SJCRH30 (cell line): ENCODE measurements at regions not wholly inside any gene's neighbourhood (a gene's known extent, or its start where the extent isn't known, plus 50 kb on each side); places are given as distances from the start of the nearest gene placed in this dataset.

Experiments
- DNase-seq, 2 experiments: peaks; one replicate each; pipeline ENCODE4 v3.0.0-alpha.2; 2015 to 2020
- H3K27ac ChIP-seq: fragments of 250-450 bp; sonication (Bioruptor Pico); 2 replicates; pipeline ENCODE4 v1.5.1; 2020; ENCODE audit warnings: mild to moderate bottlenecking, moderate library complexity
- H3K27me3 ChIP-seq: fragments of 250-450 bp; sonication (Bioruptor Pico); 2 replicates; pipeline ENCODE4 v1.5.1; 2020; ENCODE audit warnings: mild to moderate bottlenecking, moderate library complexity
- H3K36me3 ChIP-seq: fragments of 250-450 bp; sonication (Bioruptor Pico); 2 replicates; pipeline ENCODE4 v1.5.1; 2020; ENCODE audit warnings: mild to moderate bottlenecking, moderate library complexity
- H3K4me1 ChIP-seq: fragments of 250-450 bp; sonication (Bioruptor Pico); 2 replicates; pipeline ENCODE4 v1.5.1; 2020; ENCODE audit warnings: mild to moderate bottlenecking, moderate library complexity
- H3K4me3 ChIP-seq: fragments of 250-450 bp; sonication (Bioruptor Pico); 2 replicates; pipeline ENCODE4 v1.5.1; 2020; ENCODE audit warnings: mild to moderate bottlenecking, moderate library complexity
- H3K9me3 ChIP-seq: fragments of 250-450 bp; sonication (Bioruptor Pico); replicated peaks from 2 replicates; pipeline ENCODE4 v1.5.1; 2020; ENCODE audit warnings: mild to moderate bottlenecking, moderate library complexity

DNA sequence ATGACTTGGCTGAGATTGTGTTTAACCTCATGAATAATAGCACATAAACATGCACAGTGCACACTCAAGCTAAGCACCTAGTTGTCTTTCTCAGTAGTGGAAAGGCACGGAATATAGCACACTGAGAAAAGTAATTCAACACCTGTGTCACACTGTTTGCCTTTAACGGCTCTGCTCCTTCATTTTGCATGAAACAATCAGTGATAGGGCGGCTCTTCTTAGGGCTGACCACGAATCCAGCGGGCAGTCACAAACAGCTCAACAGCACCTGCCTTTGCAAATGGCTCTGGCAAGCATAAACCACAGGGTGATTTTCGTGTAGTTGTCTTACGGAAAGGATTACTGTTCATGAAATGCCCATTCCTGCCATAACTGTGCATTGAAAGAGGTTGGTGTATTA is 954.0 kb upstream of the TENM3 start:
- H3K4me1 ChIP-seq = no peaks in the 10 kb centered on the region
- H3K27ac ChIP-seq = no peak overlapping the region
- DNase-seq = no peak
- H3K9me3 ChIP-seq = no peaks in the 10 kb centered on the region
- H3K36me3 ChIP-seq = no peaks in the 10 kb centered on the region
- no peaks in the 10 kb centered on the region for H3K27me3 ChIP-seq
- H3K4me3 ChIP-seq = no peak overlapping the region

DNA sequence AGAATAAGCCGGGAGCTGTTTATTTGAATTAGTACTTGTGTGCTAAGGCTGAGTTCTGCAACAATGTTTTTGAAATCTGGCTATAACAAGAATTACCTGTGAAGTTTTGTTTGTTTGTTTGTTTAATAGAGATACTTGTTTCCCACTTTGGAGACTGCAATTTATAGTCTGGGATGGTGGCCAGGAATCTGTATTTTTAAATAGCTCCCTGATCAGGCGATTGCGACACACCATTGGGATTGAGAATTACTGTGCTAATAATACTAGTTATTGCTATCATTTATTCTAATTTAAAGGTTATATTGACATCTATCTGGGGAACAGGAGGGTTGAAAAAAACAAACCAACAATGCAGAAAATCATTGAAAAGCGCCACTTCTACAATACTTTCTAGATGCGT is 951.6 kb upstream of the TENM3 start:
- Histone ChIP-seq H3K4me3 (no peak overlapping the region), H3K27me3 (no peaks in the 10 kb centered on the region), H3K4me1 (no peaks in the 10 kb centered on the region), H3K9me3 (no peaks in the 10 kb centered on the region), H3K27ac (no peak overlapping the region), H3K36me3 (no peaks in the 10 kb centered on the region)
- DNase-seq = no peak

DNA sequence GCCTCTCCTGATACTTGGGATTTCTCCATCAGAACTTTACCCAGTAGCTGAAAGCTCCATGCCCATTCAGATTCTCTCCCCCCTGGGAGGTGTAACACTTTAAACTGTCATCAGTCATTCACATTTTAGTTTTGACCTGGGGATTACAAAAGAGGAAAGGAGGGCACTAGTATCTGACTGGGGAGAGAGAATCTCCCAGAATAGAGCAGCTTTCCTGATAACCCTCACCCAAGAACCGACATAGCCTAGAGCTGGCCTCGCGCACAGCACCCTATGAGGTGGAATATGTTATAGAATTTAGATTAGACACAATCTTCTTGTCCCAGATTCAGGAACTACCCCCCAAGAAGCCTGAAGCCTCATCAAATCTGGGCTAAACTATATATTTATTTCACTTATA is 950.2 kb upstream of the TENM3 start:
- Histone ChIP-seq H3K4me1 (no peaks in the 10 kb centered on the region), H3K9me3 (no peaks in the 10 kb centered on the region), H3K27me3 (no peaks in the 10 kb centered on the region), H3K27ac (no peak overlapping the region), H3K4me3 (no peak overlapping the region), H3K36me3 (no peaks in the 10 kb centered on the region)
- no peak for DNase-seq

GRCh38 chr4:181293541-181293940 is 949.7 kb upstream of the TENM3 start:
- Histone ChIP-seq H3K27me3 (no peaks in the 10 kb centered on the region), H3K9me3 (no peaks in the 10 kb centered on the region), H3K4me1 (no peaks in the 10 kb centered on the region), H3K36me3 (no peaks in the 10 kb centered on the region), H3K27ac (no peak overlapping the region), H3K4me3 (no peak overlapping the region)
- no peak for DNase-seq

DNA sequence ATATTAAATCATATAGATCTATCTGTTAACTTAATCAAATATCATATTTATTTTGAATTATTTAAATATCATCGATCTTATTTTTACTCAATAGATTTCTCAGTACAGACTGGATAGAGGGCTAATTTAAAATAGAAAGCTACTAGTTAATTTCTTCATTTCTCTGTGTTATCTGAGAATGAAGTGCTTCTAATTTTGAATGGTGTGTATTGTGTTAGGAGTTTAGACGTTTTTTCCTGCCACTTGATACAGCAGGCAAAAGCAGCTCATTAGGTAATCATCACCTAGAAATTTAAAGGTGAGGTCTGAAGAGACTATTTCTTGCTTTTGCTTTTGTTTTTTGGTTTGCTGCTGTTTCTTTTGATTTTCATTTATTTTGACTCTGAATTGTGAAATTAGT is 948.8 kb upstream of the TENM3 start:
- no peak overlapping the region for H3K27ac ChIP-seq
- H3K9me3 ChIP-seq = no peaks in the 10 kb centered on the region
- no peaks in the 10 kb centered on the region for H3K27me3 ChIP-seq
- no peak for DNase-seq
- no peak overlapping the region for H3K4me3 ChIP-seq
- no peaks in the 10 kb centered on the region for H3K36me3 ChIP-seq
- no peaks in the 10 kb centered on the region for H3K4me1 ChIP-seq

GRCh38 chr4:181301735-181302710 is 941.2 kb upstream of the TENM3 start:
- DNase-seq = peak; percentile 12 to 43
- H3K27ac ChIP-seq = no peak overlapping the region

DNA sequence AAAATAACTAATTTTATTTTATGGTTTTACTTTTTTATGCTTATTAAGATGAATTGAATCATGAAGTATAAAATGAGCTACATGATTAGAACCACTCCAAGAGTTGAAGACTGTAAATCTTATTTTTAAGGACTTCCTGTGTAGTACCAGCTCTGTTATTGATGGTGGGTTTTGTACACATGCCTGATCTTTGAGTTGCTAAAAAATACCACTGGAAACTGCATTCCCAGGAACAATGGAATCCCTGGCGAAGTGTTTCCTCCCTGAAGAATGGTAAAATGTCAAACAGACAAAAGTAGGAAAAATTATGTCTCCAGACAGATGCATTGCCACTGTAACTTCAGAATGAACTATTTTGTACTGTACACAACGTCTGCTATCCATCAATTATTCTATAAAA is 935.4 kb upstream of the TENM3 start:
- DNase-seq = no peak

More at GRCh38 chr4:181301735-181302710, 941.2 kb upstream of the TENM3 start:
- H3K9me3 ChIP-seq = no peaks in the 10 kb centered on the region
- H3K27me3 ChIP-seq = no peaks in the 10 kb centered on the region
- H3K4me3 ChIP-seq = no peak overlapping the region
- no peaks in the 10 kb centered on the region for H3K4me1 ChIP-seq
- H3K36me3 ChIP-seq = no peaks in the 10 kb centered on the region

GRCh38 chr4:181308476-181309312 is 934.5 kb upstream of the TENM3 start:
- Histone ChIP-seq H3K27ac (no peak overlapping the region), H3K9me3 (no peaks in the 10 kb centered on the region), H3K27me3 (no peaks in the 10 kb centered on the region), H3K36me3 (no peaks in the 10 kb centered on the region), H3K4me1 (no peaks in the 10 kb centered on the region), H3K4me3 (no peak overlapping the region; the same call in 1 of the 2 replicates)
- peak in 1 of 2 experiments; percentile 38 for DNase-seq

More for the DNA sequence above, 935.4 kb upstream of the TENM3 start:
- Histone ChIP-seq H3K27me3 (no peaks in the 10 kb centered on the region), H3K4me3 (no peak overlapping the region), H3K9me3 (no peaks in the 10 kb centered on the region), H3K36me3 (no peaks in the 10 kb centered on the region), H3K4me1 (no peaks in the 10 kb centered on the region), H3K27ac (no peak overlapping the region)

DNA sequence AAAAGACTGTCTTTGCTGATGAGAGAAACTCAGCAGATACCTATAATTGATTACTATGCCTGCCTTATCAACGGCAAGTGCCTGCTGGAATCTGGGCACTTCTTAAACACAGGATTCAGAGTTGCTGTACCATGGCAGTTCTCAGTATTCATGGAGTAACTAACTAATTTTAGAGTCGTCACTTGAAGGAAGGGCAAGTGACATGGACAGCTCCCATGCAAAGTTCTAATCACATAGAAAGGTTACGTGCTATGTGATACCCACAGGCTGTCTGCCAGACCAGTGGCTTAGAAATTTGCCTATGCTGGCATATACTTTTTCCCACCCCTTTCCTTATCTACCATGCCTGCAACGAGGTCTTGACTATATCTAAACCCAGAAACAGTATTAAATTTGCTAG is 931.1 kb upstream of the TENM3 start:
- no peak overlapping the region for H3K27ac ChIP-seq
- H3K9me3 ChIP-seq = no peaks in the 10 kb centered on the region
- H3K4me1 ChIP-seq = no peaks in the 10 kb centered on the region
- DNase-seq = no peak
- no peak overlapping the region for H3K4me3 ChIP-seq
- H3K36me3 ChIP-seq = no peaks in the 10 kb centered on the region
- no peaks in the 10 kb centered on the region for H3K27me3 ChIP-seq

DNA sequence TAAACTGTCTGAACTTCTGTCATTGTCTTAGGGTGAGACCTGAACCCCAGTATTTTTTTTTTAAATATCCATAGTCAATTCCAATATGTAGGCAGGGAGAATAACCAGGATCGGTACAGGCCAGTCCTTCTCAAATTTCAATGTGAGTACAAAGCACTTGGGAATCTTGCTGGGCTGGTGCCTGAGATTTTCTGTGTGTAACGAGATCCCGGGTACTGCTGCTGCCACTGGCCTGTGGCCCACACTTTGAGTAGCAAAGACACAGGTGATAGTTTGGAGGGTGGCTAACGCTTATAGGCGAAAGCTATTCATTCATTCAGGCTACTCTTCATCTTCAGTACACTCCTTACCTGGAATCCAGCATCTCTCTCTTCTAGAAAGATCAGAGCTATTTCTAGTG is 923.6 kb upstream of the TENM3 start:
- H3K27ac ChIP-seq = no peak overlapping the region
- no peak overlapping the region for H3K4me3 ChIP-seq
- no peaks in the 10 kb centered on the region for H3K9me3 ChIP-seq
- peak in 1 of 2 experiments; percentile 22 for DNase-seq
- no peaks in the 10 kb centered on the region for H3K36me3 ChIP-seq
- H3K4me1 ChIP-seq = no peaks in the 10 kb centered on the region
- H3K27me3 ChIP-seq = no peaks in the 10 kb centered on the region

- Histone ChIP-seq H3K27ac (no peak overlapping the region), H3K4me1 (no peaks in the 10 kb centered on the region), H3K36me3 (no peaks in the 10 kb centered on the region), H3K9me3 (no peaks in the 10 kb centered on the region), H3K27me3 (no peaks in the 10 kb centered on the region), H3K4me3 (no peak overlapping the region)
- no peak for DNase-seq
Observed at GRCh38 chr4:181323061-181323460, 920.1 kb upstream of the TENM3 start.

DNA sequence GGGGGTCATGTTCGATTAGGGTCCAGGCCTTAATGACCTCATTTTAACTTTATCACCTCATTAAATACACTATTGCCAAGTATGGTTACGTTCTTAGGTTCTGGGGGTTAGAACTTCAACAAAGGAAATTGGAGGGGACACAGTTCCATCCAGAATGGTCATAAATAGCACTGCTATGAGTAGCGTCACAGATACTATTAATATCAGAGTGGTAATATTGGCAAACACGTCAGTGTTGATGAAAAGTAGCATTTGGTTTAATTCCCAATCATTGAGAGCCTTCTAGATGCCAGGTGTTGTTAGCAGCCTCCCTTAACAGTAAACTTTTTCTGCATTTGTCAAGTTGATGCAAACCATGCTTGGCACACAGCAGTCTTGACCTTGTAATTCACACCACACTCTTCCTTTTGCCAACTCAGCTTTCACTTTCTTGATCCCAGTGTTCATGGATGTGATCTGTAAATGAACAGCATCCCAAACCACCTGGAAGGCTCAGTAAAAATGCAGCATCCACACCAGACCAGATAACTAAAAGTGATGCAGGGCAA is 912.5 kb upstream of the TENM3 start:
- no peak for DNase-seq
- Histone ChIP-seq H3K27ac (no peak overlapping the region), H3K4me3 (no peak overlapping the region), H3K36me3 (no peaks in the 10 kb centered on the region), H3K9me3 (no peaks in the 10 kb centered on the region), H3K27me3 (no peaks in the 10 kb centered on the region), H3K4me1 (no peaks in the 10 kb centered on the region)

GRCh38 chr4:181331214-181331613 is 912.0 kb upstream of the TENM3 start:
- DNase-seq = no peak
- Histone ChIP-seq H3K27me3 (no peaks in the 10 kb centered on the region), H3K9me3 (no peaks in the 10 kb centered on the region), H3K27ac (no peak overlapping the region), H3K36me3 (no peaks in the 10 kb centered on the region), H3K4me1 (no peaks in the 10 kb centered on the region), H3K4me3 (no peak overlapping the region)

DNA sequence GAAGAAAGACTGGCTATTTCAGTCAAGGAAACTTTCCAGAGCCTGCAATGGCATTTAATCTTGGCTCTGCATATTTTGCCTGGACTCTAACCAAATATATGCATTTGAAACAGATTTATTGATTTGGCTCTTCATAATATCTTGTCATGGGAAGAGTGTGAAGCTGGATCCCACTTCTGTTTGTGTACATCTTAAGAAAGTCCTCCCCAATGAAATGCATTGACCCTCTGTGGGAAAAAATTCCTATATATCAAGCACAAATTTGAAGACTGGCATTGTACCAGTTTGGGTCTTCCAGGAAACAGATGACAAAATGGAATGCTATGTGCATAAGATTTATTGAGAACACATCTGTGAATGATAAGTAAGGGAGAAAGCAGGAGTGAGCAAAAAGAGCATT is 897.3 kb upstream of the TENM3 start:
- Histone ChIP-seq H3K4me3 (no peak overlapping the region), H3K9me3 (no peaks in the 10 kb centered on the region), H3K36me3 (no peaks in the 10 kb centered on the region), H3K27me3 (no peaks in the 10 kb centered on the region), H3K4me1 (no peaks in the 10 kb centered on the region), H3K27ac (no peak overlapping the region)
- no peak for DNase-seq
